Endothelial cell of umbilical vein (primary cell): ENCODE measurements at regions not wholly inside any gene's neighbourhood (a gene's known extent, or its start where the extent isn't known, plus 50 kb on each side); places are given as distances from the start of the nearest gene placed in this dataset.

Source experiments
- CTCF ChIP-seq, 2 donors: IDR thresholded peaks; 1 replicate in 1 of 2; 2 replicates in 1 of 2; pipeline ENCODE4 v1.5.1; 2011; ENCODE audit warnings: low read length in 2 of 2, mild to moderate bottlenecking in 2 of 2, moderate library complexity in 2 of 2, control low read depth in 1 of 2, inconsistent platforms in 1 of 2, low read depth in 1 of 2; ENCODE audit not compliant: insufficient read depth in 1 of 2; ENCODE audit errors: extremely low read depth in 1 of 2
- EZH2 ChIP-seq: IDR thresholded peaks from 2 replicates; pipeline ENCODE4 v1.6.1; 2012; ENCODE audit warnings: borderline replicate concordance, low read depth, mild to moderate bottlenecking, moderate library complexity, low read length, inconsistent platforms; ENCODE audit not compliant: severe bottlenecking
- GATA2 ChIP-seq: IDR thresholded peaks from 2 replicates; pipeline ENCODE4 v1.7.0; 2011; ENCODE audit warnings: low read depth, mild to moderate bottlenecking, moderate library complexity, mixed read lengths, low read length; ENCODE audit not compliant: insufficient read length, insufficient read depth
- JUN ChIP-seq: IDR thresholded peaks from 2 replicates; pipeline ENCODE4 v1.6.1; 2011; ENCODE audit warnings: borderline replicate concordance, low read depth; ENCODE audit not compliant: insufficient read length, insufficient read depth
- MAX ChIP-seq: IDR thresholded peaks from 2 replicates; pipeline ENCODE4 v1.6.1; 2011; ENCODE audit not compliant: insufficient read depth, insufficient read length
- POLR2A ChIP-seq: IDR thresholded peaks from 2 replicates; pipeline ENCODE4 v1.6.1; 2012; ENCODE audit warnings: low read depth, mild to moderate bottlenecking, control low read depth, low read length
- POLR2AphosphoS5 ChIP-seq: IDR thresholded peaks from 2 replicates; pipeline ENCODE4 v1.6.1; 2012; ENCODE audit warnings: low read depth, mild to moderate bottlenecking, control low read depth, low read length, moderate library complexity; ENCODE audit not compliant: insufficient read depth

DNA sequence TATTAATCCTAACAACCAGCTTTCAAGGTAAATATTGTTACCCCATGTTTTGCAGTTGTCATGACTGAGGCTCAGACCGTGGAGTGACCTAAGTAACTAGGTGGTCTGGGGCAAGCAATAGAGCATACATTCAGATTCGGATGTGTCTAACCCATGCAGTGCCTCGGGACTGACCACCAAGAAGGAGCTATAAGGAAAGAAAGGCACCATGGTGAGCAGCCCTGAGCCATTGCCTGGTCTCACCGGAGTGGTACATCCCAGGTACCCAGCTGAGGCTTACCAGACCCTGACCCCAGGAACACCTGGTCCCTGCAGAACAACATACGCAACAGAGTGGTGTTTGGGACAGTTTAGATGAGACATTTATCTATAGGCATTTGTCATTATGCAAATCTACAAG lies 175.5 kb upstream of the ZMIZ1 start:
- TF ChIP-seq CTCF (IDR thresholded peaks at IDR 0.05; ENCODE audit: extremely low read depth in 1 of 2, insufficient read depth in 1 of 2, low read depth in 1 of 2, low read length in 2 of 2) (no peak), POLR2AphosphoS5 (no peak), MAX (no peak), EZH2 (no peak), POLR2A (no peak), GATA2 (no peak), JUN (no peak)
